ENCODE measurements at regions not wholly inside any gene's neighbourhood (a gene's known extent, or its start where the extent isn't known, plus 50 kb on each side); places are given as distances from the start of the nearest gene placed in this dataset.

DNA sequence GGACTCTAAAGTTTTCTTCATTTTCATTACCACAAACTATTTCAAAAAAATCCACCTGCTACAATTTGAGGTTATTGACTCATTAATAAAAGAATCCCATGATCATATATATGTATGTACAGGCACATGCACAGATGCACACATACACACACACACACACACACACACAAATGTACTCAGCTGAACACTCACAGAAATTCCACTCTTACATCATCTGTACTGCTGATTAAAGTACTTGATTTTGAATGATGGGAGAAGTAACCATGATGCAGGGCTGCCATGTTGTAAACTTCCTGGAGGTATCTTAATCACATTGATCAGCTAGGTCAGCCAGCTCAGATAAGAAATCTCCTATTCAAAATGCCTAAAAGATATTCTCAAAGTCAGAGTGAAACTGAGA lies 1313.2 kb upstream of the NRXN1 start:
- TF ChIP-seq, protein P1, sequence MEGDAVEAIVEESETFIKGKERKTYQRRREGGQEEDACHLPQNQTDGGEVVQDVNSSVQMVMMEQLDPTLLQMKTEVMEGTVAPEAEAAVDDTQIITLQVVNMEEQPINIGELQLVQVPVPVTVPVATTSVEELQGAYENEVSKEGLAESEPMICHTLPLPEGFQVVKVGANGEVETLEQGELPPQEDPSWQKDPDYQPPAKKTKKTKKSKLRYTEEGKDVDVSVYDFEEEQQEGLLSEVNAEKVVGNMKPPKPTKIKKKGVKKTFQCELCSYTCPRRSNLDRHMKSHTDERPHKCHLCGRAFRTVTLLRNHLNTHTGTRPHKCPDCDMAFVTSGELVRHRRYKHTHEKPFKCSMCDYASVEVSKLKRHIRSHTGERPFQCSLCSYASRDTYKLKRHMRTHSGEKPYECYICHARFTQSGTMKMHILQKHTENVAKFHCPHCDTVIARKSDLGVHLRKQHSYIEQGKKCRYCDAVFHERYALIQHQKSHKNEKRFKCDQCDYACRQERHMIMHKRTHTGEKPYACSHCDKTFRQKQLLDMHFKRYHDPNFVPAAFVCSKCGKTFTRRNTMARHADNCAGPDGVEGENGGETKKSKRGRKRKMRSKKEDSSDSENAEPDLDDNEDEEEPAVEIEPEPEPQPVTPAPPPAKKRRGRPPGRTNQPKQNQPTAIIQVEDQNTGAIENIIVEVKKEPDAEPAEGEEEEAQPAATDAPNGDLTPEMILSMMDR (IDR thresholded peaks at IDR 0.05; ENCODE audit: poor library complexity): no peak
- TF ChIP-seq EZH2 (IDR thresholded peaks at IDR 0.05; ENCODE audit: borderline replicate concordance): no peak
- TF ChIP-seq EZH2phosphoT487 (IDR thresholded peaks at IDR 0.05; ENCODE audit: low read depth, severe bottlenecking, unreplicated experiment): no peak
